Activated T-helper 1 cell treated with Interleukin-2 at 50 U/mL for 16 hours (primary cell): ENCODE measurements at regions not wholly inside any gene's neighbourhood (a gene's known extent, or its start where the extent isn't known, plus 50 kb on each side); places are given as distances from the start of the nearest gene placed in this dataset.

Experiments
- DNase-seq: peaks from one replicate; pipeline ENCODE4 v3.0.0-alpha.2; 2020; ENCODE audit warnings: low read depth

- no peak for DNase-seq
Observed at GRCh38 chr1:8202182-8202905, 115.6 kb upstream of the SLC45A1 start.

GRCh38 chr1:8201331-8201861, 116.5 kb upstream of the SLC45A1 start:
- no peak for DNase-seq

DNA sequence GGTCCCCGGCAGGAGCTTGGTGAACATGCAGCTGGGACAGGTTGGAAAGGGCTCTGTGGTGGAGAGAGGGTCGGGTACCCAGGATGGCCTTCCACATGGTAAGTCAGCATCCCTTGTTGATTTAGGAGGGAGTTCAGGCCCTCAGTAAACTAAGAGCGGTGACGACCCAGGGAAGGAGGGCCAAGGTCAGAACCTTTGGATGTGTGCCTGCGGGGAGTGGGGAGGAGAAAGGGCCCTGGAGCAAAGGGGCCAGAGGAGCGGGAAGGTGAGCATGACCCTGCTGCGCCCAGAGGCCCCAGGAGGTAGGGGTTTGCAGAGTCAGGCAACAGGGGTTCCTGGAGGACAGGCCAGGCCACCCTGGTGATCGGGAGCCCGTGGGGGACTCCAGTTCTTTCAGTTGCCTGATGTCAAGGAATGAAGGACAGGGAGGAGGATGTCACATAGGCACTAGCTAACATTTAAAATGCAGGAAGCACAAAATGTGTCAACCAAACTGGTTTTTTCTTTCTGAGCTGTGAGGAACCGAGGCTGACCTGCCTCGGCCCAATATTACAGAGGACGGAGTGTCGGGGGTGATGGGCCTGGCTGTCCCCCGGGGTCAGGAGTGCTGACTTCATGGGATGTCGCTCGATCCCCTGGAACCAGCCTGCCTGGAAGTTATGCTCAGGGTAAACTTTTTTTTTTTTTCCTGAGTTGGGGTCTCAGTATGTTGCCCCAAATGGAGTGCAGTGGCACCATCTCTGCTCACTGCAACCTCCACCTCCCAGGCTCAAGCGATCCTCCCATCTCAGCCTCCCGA, 117.4 kb upstream of the SLC45A1 start:
- DNase-seq: no peak

DNA sequence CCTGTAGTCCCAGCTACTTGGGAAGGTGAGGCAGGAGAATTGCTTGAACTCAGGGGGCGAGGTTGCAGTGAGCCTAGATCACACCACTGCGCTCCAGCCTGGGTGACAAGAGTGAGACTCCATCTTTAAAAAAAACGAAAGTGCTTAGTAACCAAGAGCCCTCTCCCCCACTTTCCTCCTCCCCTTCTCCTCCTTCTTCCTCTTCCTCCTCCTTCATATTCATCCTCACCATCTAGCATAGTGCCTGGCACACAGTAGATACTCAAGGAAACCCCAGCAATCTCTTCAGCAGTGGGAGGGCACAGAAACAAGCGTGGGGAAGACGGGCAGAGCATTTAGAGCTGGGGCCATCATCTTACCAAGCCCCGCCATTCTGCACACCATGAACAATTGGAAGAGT, 119.4 kb upstream of the SLC45A1 start:
- no peak for DNase-seq

- no peak for DNase-seq
Observed at GRCh38 chr1:8197493-8198282, 120.2 kb upstream of the SLC45A1 start.

GRCh38 chr1:8194481-8195227, 123.3 kb upstream of the SLC45A1 start:
- no peak for DNase-seq

DNA sequence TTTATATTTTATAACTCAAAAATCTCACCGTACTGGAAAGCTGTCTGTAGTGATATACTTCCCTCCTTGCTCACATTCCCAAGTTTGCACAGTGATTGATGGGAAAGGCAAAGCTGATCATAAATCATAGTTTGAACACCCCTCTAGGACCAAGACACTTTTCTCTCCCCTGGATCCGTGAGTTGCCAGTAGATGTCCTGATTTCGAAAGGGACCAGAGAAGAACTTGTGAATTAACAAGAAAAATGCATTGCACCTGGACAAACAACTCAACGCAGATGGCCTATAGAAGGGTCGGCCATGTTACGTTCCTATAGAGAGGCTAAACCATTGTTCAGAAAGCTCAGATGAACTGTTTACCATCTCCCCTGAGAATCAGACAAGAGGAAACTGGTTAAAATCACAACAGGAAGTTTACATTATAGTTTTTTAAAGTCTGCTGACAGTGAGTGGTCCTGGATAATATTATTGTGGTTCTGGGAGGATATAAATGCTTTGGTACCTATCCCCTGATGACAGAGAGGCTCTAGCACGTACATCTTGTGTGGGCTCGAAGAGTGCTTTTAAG, 124.0 kb upstream of the SLC45A1 start:
- no peak for DNase-seq

- no peak for DNase-seq
Observed at GRCh38 chr1:8191474-8191873, 126.4 kb upstream of the SLC45A1 start.

- no peak for DNase-seq
Observed at GRCh38 chr1:8189931-8190483, 127.9 kb upstream of the SLC45A1 start.

DNA sequence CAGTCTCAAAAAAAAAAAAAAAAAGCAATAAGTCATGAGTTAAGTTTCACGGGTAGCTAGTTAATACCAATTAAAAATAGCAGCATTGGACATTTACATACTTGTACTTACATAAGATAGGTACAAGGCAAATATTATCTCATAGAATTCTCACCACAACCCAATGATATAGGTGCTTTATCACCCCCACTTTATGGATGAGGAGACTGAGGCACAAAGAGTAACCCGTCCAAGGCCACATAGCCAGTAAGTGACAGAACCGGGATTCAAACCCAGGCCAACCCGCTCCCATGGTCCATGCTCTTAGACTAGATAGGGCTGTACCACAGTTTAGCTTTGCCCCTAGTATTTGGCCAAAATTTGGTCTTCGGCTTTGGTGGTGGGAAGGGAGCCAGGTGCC, 132.5 kb upstream of the SLC45A1 start:
- DNase-seq: no peak

DNA sequence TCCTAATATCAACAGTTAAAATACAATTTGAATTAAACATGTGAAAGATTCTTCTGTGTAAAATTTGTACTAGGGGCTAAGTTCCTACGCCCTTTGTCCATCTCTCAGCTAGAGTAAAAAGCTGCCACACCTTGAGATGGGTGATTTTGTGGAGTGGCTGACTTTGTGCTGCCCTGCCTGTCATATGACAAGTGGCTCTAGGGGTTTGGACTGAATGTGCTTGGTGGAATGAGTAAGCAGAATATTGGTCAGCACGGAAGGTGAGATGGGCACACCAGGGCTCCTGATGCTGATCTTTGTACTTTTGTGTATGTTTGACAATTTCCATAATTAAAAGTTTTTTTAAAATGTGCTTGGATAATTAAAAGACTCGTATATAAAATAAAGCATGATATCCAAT, 133.6 kb upstream of the SLC45A1 start:
- DNase-seq: no peak

GRCh38 chr1:8182034-8182761, 135.7 kb upstream of the SLC45A1 start:
- no peak for DNase-seq

DNA sequence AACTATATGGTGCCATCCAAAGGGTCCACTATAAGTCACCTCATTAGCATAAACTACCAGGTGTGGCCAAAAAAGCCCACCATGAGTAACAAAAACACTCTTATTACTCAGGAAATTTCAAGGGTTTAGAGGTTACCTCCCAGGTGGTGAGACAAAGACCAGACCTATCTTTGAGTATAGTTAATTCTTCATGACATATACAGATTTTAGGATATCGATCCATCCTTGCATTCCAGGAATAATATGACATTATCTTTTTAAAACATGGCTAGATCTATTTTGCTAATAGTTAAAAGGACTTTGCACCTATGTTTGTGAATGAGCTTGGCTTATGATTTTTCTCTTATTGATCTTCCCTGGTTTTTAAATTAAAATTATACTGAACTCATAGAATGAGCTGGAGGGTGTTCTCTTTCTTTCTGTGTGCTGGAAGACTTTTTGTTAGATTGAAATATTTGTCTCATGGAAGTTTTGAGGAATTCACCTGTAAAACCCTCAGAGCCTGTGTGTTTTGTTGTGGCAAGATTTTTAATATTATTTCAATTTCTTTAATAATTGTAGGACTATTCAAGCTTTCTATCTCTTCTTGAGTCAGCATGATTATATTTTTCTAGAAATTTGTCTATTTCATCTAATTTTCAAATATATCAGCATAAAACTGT, 138.7 kb upstream of the SLC45A1 start:
- no peak for DNase-seq

DNA sequence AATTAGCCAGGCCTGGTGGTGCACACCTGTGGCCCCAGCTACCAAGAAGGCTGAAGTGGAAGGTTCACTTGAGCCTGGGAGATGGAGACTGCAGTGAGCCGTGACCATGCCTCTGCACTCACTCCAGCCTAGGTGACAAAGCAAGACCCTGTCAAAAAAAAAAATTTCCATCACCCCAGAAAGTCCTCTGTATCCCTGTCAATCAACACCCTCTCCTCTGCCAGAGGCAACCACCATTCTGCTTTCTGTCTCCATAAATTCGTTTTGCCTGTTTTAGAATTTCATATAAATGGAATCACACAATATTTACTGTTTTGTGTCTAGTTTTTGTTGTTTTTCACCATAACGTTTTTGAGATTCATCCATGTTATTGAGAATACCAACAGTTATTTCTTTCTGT, 141.6 kb upstream of the SLC45A1 start:
- DNase-seq: no peak

- DNase-seq: no peak
Observed at GRCh38 chr1:8174807-8175206, 143.1 kb upstream of the SLC45A1 start.

DNA sequence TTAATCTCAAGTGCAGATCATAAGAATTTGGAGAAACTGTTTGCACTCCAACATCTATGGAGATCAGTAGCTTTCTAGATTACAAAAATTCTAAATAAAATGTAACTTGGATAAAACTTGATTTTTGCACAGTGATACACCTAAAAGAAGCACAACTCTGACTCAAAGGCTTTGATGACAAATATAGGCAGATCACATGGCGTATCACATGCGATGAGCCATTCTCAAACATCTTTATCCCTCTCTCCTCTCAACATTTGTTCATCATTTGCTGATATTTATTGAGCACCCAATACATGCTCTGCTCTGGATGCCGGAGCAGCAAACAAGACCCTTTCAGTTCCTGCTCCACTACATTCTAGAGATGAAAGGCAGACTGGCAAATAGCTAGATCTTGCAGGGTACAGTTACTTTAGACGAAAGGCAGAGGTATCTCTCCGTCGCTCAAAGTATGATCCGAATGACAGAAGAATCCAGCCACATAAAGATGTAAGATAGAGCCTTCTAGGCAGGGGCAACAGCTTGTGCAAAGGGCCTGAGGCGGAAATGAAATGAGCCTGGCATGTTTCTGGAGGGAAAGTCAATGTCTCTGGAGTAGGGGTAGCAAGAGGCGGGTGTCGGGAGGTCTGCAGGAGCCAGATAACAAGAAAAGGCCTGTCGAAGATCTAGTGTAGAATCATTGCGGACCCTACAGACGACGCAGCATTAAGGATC, 145.8 kb upstream of the ERRFI1 start:
- no peak for DNase-seq

DNA sequence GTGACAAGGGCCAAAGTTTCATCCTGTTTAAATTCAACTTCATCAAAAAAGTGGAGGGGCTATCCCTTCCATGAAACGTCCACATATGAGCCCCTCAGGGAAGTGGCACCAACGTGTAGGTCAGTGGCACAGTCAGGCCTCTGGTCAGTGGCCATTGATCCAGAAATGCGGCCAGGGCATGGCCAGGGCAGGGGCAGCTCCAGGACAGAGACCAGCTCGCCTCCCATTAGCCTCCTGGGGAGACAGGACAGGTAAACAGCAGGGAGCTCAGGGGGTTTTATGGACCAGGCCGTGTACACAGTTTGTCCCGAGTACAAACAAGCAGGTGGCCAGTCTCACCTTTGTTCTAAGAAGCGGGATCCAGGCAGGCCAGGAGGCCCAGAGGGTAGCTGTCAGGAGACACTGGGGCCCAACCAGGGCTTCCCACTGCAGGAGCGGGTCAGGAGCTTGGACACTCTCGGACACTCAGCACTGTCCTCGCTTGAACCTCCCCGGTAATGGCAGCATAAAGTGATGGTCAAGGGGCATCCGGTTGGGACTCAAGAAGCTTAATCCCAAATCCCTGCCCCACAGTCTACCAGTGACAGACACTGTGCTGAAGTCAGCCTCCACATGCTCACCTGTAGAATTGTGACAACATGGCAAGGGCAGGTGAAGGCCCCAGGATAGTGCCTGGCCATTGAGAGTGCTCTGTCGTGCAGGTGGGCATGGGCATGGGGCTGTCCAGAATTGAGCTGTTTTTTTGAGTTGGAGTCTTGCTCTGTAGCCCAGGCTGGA, 144.1 kb upstream of the ERRFI1 start:
- DNase-seq: no peak

DNA sequence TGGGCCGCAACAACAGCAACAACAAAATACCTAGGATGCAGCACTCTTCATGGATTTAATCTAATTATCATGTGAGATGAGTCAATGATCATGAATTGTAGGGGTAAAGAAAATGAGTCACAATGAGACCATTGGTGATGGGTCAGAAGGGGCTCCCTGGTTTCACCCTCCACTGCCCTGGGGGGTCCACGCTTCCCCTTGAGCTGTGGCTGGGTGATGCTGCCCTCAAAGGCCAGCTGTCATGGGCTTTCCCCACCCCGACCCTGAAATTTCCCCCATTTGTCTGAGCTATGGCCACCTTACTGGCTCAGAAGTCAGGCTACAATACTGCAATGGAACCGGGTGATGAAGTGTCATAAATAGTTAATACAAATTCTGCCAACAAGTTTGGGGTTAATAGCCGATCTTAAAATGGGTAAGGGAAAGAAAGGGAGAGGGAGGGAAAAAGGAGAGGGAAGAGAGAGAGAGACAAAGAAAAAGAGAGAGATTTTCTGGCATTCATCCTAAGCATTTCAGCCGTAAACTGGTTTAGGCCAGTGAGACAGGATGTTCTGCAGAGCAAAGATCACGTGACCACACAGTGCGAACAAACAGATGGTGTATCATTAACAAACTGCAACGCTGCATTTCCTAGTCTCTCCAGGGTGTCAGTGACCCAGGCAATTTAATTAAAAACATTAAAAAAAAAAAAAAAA, 143.4 kb upstream of the ERRFI1 start:
- peak; percentile 31 for DNase-seq
